ENCODE measurements at regions not wholly inside any gene's neighbourhood (a gene's known extent, or its start where the extent isn't known, plus 50 kb on each side); places are given as distances from the start of the nearest gene placed in this dataset.

GRCh38 chr5:35561396-35561795 is 56.3 kb upstream of the SPEF2 start:
- intact Hi-C loops (cut with DNase I) = no loop called here
- TF ChIP-seq CTCF (IDR thresholded peaks at IDR 0.05) (no peak), POLR2A (IDR thresholded peaks at IDR 0.05) (no peak)

GRCh38 chr5:35557748-35558147 is 59.9 kb upstream of the SPEF2 start:
- intact Hi-C loops (cut with DNase I) = no loop called here
- no peak overlapping the region for H3K4me3 ChIP-seq
- no peak for DNase-seq
- H3K9me3 ChIP-seq = peaks cover 0 to 26% (median 0%) of the 10 kb centered on the region in 3 donors
- H3K27me3 ChIP-seq = no peaks in the 10 kb centered on the region
- no peak overlapping the region for H3K27ac ChIP-seq
- H3K4me1 ChIP-seq = no peaks in the 10 kb centered on the region
- TF ChIP-seq POLR2A (IDR thresholded peaks at IDR 0.05) = no peak
- TF ChIP-seq CTCF (IDR thresholded peaks at IDR 0.05) = no peak
- no peaks in the 10 kb centered on the region for H3K36me3 ChIP-seq
- WGBS, 2 donors = 54 to 71% methylated on average over 1 of the region's 1 CpG

More at GRCh38 chr5:35561396-35561795, 56.3 kb upstream of the SPEF2 start:
- Histone ChIP-seq H3K9me3 (peaks cover 0 to 31% (median 0%) of the 10 kb centered on the region in 3 donors), H3K27me3 (no peaks in the 10 kb centered on the region), H3K27ac (no peak overlapping the region), H3K4me1 (no peaks in the 10 kb centered on the region), H3K36me3 (no peaks in the 10 kb centered on the region), H3K4me3 (no peak overlapping the region)
- no peak for DNase-seq

GRCh38 chr5:35557199-35557598 is 60.5 kb upstream of the SPEF2 start:
- H3K9me3 ChIP-seq = peaks cover 0 to 26% (median 0%) of the 10 kb centered on the region in 3 donors
- DNase-seq = no peak
- no peaks in the 10 kb centered on the region for H3K4me1 ChIP-seq
- H3K27ac ChIP-seq = no peak overlapping the region
- no peaks in the 10 kb centered on the region for H3K36me3 ChIP-seq
- intact Hi-C loops (cut with DNase I) = no loop called here
- H3K27me3 ChIP-seq = no peaks in the 10 kb centered on the region
- WGBS, 2 donors = 70 to 71% methylated on average over 2 of the region's 2 CpGs
- H3K4me3 ChIP-seq = no peak overlapping the region
- no peak for TF ChIP-seq POLR2A (IDR thresholded peaks at IDR 0.05)
- no peak for TF ChIP-seq CTCF (IDR thresholded peaks at IDR 0.05)

GRCh38 chr5:35554016-35554415 is 63.6 kb upstream of the SPEF2 start:
- no peaks in the 10 kb centered on the region for H3K4me1 ChIP-seq
- no peaks in the 10 kb centered on the region for H3K36me3 ChIP-seq
- 56 to 80% methylated on average over 3 of the region's 3 CpGs for WGBS, 2 donors
- H3K4me3 ChIP-seq = no peak overlapping the region
- no peak for DNase-seq
- no peaks in the 10 kb centered on the region for H3K27me3 ChIP-seq
- no peak overlapping the region for H3K27ac ChIP-seq
- TF ChIP-seq CTCF (IDR thresholded peaks at IDR 0.05) = no peak
- no peak for TF ChIP-seq POLR2A (IDR thresholded peaks at IDR 0.05)
- intact Hi-C loops (cut with DNase I) = no loop called here
- peaks cover 0 to 26% (median 0%) of the 10 kb centered on the region in 3 donors for H3K9me3 ChIP-seq

- Histone ChIP-seq H3K4me1 (no peaks in the 10 kb centered on the region), H3K36me3 (no peaks in the 10 kb centered on the region), H3K27me3 (peaks cover 0 to 8% (median 0%) of the 10 kb centered on the region in 4 donors), H3K9me3 (no peaks in the 10 kb centered on the region), H3K27ac (no peak overlapping the region), H3K4me3 (no peak overlapping the region)
- intact Hi-C loops (cut with DNase I) = no loop called here
- 71 to 76% methylated on average over 4 of the region's 4 CpGs for WGBS, 2 donors
- no peak for DNase-seq
- TF ChIP-seq POLR2A (IDR thresholded peaks at IDR 0.05) (no peak), CTCF (IDR thresholded peaks at IDR 0.05) (no peak)
Measured at GRCh38 chr5:35545190-35545589, 72.5 kb upstream of the SPEF2 start.

All from esophagus squamous epithelium (tissue), 5 donors.